GM21447 (cell line): ENCODE measurements at regions not wholly inside any gene's neighbourhood (a gene's known extent, or its start where the extent isn't known, plus 50 kb on each side); places are given as distances from the start of the nearest gene placed in this dataset.
"Not testable (repeated sequence)": the region's sequence is repeated elsewhere in the genome, so short reads cannot be mapped to it uniquely, and the experiment has no call there.

Experiments used
- ATAC-seq: cut with Tn5 transposase; IDR thresholded peaks from one replicate; pipeline ENCODE4 v1.9.1; 2021; ENCODE audit not compliant: unreplicated experiment

DNA sequence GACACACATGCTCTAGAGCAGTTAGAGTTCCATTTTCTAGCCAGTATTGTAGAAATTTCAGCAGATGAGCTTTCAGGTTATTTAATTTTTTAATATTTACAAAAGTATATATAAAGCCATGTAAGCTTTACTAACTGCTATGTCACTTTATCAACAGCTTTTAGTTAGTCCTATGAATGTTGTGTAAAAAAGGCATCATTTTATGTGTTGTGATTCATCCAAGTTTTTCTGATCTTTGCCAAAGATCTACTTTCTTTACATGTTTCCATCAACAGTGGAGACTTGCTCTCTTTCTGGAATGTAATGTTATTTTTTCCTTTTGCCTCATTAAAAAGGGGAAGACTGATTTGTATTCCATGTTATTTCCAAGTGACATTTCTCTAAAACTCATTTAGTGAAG, 125.2 kb upstream of the TFPI start:
- no peak for ATAC-seq

DNA sequence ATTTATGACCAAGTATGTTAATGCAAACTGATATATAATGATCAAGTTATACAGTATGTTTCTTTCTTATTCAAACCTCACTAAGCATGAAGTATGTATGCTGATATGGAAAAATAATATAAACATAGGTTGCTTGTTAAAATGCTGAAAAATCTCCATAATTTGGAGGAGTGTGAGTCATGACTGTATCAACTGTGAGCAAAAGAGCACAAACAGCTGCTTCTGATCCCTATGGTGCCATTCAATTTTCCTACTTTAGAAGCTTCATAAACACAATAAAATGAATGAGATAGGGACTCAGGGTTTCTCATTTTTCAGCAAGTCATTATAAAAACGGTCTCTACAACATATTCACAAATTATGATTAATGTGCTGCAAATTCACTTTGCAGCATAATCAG, 129.9 kb upstream of the TFPI start:
- no peak for ATAC-seq

DNA sequence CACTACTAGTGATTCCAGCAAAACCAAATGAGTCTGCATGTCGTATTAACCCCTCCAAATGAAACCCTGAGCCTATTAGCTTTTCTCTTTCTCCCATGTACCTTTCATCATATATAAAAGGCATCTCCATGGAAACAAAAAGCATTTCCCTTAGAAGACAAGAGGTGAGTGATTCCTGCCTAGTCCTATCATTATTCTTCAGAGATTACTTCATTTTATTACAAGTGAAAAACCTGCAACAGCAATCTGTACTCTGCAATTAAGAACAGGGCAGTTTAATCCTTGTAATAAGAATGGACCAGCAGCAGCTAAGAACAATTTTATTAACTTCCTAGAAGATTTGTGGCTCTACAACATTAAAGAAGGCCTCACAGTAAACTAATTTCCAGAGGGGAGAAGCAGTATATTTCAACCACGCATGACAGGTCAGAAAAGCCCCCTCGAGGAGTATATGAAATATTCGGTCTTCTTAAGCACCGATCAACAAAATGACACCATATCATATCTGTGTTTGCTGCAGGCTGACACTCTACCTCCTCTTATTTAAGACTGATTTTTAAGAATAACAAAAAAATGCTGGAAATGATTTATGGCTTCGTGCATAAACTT, 132.3 kb upstream of the TFPI start:
- no peak for ATAC-seq

DNA sequence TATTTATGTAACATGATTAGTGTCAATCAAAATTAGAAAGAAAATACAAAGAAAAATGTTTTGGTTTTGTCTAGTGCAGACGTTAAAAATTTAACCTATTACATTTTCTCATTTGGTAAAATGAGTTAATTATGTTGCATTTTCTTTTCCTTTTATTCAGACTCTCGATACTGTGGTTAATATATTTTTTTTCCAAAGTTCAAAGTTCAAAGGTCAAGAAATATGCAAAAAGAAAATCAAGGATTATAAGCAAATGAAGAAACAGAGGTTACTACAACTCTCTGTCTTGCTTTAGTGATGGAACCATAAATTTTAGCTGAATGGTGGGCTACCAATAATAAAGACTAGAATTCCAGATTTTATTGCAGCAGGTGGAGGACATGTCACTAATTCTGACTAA, 133.3 kb upstream of the TFPI start:
- no peak for ATAC-seq

DNA sequence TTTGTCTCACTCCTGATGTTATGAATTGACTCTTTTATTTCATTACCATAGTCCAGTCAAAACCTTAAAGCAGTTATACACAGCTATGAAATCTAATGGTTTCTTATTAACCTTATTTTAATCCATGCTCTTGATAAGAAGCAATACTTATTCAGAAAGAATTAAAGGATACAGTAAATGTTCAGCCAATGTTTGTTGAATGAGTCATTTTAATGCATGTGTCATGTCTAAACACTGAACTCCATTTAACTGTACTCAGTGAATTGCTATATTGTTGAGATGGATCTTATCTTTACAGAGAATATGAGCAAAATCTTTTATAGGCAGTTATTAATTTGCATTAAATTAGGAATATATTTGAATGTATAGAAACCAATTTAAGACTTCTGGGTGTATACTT, 135.1 kb upstream of the TFPI start:
- no peak for ATAC-seq

DNA sequence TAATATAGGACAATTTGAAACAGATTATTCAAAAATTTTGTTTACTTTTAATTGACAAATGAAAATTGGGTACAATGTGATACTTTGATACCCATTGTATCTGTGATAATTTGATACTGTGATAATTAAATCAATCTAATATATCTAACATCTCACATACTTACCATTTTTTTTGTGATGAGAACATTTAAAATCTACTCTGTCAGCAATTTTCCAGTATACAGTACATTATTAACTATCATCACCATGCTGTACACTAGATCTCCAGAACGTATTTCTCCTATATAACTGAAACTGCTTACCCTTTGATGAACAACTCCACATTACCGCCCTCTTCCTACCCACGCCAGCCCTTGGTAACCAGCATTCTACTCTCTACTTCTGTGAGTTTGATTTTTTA, 139.7 kb upstream of the TFPI start:
- ATAC-seq: no peak

DNA sequence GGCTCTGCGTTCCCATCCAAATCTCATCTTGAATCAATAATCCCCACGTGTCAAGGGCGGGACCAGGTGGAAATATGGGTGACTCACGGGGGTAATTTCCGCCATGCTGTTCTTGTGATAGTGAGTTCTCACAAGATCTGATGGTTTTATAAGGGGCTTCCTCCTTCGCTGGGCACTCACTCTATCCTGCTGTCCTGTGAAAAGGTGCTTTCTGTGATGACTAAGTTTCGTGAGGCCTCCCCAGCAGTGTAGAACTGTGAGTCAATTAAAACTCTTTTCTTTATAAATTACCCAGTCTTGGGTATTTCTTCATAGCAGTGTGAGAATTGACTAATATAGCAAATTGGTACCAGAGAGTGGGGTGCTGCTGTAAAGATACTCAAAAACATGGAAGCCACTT, 142.4 kb upstream of the TFPI start:
- ATAC-seq: not testable (repeated sequence)

DNA sequence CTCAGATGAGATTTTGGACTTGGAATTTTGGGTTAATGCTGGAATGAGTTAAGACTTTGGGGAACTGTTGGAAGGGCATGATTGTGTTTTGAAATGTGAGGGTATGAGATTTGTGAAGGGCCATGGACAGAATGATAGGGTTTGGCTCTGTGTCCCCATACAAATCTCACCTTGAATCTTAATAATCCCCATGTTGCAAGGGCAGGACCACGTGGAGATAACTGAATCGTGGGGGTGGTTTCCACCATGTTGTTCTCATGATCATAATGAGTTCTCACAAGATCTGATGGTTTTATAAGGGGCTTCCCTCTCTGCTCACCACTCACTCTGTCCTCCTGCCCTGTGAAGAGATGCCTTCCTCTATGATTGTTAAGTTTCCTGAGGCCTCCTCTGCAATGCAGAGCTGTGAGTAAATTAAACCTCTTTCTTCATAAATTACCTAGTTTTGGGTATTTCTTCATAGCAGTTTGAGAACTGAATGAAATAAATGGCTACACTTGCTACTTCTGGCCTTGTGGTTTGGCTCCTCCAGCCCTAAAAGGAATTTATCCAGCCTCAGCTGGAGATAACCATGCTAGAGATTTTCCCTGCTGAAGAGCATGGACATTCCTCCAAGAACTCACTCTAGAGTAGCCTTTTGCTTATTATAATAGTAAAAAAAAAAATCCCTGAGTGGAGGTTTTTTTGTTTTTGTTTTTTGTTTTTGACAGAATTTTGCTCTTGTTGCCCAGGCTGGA, 144.3 kb upstream of the TFPI start:
- no peak for ATAC-seq

DNA sequence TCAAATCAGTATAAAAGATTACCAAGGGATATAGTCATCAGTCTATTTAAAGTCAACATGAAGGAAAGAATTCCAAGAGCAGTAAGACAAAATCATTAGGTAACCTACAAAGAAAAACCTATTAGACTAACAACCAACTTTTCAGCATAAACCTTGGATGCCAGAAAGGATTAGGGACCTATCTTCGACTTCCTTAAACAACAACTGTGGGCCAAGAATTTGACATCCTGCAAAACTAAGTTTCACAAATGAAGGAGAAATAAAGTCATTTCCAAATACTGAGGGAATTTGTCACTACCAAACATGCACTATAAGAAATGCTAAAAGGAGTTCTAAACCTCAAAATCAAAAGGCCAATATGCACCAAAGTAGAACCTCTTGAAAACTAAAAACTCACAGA, 147.9 kb upstream of the TFPI start:
- no peak for ATAC-seq

DNA sequence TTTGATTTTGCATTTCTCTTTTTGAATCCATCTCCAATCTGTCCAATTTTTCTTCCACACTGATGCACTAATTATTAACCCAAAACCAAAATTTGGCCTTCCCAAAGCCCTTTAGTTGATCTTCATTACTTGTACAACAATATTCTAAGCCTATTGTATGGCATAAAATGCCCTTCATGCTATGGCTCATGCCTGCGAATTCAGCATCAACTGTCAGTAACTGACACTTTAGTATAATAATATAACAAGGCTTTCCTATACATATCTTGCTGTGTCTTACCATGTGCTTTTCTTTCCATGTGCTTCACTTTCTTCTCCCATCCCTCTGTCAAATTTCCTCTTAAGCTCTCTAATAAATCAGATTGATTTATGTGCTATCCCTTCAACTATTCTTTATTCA, 154.0 kb upstream of the TFPI start:
- no peak for ATAC-seq

DNA sequence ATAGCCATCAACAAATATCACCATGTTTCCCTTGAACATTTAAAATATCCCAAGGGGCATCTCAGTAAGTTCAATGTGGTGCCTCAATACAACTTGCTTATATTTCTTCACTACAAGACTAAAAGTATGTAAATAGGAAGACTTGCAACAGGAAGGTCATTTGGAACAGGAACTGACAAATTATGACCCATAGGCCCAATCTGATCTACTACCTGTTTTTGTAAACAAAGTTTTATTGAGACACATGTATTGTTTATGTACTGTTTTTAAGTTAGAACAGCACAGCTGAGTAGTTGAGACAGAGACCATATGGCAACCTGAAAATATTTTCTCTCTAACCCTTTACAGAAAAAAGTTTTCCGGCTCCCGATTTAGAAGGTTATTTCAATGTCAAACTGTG, 154.8 kb upstream of the TFPI start:
- ATAC-seq: no peak

DNA sequence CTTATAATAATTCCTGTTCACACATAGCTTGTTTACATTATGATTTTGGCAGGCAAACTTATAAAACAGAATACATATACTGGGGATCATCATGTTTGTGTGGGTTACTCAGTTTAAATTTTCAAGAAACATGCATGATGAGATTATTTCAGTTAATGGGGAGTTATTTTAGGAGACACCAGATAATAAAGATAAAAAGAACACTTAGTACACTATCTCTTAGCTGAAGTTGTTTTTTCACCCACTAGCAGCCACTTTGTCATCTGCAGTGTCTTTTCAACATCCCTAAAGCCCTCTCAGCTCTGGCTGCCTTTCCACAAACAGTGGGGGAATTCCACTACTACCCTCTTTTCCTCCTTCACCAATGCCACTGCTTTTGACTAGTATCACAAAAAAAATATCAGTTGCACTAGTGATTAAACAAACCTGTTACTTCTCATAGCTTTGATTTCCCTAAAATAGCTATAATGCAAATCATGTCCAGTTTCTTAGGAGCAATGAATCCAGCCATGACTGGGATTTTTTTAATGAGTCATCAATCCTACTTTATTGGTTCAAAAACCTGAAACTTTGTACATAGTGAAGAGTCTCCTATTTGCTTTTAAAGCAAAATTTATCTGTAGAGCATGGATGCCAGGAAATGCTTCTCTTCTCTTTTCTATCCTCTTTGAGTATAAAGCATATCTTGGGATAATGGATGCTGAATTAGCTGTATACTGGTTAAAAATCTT, 156.7 kb upstream of the TFPI start:
- no peak for ATAC-seq

DNA sequence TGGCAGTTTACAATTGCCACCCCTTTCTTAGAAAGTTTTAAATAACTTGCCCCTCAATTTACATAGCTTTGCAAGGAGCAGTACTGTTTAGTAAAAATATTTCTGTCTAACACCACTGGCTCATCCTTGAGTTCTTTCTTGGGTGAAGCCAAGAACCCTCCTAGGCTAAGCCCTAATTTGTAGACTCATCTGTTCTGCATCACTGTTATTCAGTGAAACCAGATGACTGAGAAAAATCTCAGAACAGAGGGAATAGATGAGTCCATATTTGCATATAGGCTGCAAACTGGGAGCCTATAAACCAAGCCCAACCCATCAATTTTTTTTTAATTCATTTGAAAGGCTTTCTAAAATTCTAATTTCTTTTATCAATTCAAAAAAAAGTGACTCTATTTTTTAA, 161.4 kb upstream of the TFPI start:
- ATAC-seq: no peak

DNA sequence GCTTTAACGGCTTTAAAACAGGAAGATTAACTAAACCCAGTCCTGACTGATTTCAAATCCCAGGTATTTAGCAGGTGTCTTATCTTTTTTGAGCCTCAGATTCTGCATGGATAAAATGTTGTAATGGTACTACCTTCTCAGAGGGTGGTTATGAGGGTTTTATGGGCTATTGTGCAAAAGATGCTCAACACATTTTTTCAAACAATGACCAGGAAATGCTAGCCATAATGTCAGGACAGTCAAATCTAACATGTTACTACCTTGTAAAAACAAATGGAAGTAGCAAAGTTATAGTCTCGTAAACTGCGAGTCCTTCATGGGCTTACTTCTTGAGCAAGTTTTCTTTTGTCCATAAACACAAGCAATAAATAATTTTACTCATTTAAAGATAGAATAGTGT, 162.1 kb upstream of the TFPI start:
- ATAC-seq: no peak

DNA sequence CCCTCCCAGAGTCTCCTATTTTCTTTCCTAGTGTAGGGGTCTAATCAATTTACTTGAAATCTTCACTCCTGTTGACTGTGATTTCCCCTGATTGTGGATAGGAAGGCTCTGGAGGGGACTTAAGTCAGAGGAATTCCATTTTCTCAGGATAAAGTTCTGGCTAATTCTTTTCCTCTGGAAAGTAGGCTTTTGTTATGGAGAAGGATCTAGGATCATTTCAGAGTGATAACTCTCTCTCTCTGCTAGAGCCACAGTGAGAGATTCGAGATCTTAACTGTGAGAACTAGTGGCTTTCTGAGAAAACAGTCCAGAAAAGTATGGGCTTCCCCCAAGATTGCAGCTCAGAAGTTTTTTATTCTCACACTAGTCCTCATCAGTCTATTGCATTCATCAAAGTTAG, 163.9 kb upstream of the TFPI start:
- no peak for ATAC-seq

DNA sequence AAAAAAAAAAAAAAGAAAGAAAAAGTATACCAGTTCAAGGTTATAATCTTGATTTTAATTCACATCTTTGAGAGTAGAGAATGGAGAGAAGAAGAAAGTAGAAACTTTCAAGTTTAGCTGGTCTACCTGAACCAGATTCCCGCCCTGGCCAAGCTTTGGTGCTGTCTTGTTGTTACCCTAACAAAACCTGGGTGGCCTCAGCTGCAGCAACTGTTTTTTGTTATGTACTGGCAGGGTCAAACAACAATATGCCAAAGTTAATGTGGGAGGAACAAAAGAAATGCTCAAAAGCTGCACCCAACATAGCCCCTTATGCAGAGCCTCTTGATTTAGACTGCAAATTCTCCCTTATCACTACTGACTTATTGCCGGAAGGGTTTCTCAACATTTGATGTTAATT, 165.3 kb upstream of the TFPI start:
- ATAC-seq: no peak

DNA sequence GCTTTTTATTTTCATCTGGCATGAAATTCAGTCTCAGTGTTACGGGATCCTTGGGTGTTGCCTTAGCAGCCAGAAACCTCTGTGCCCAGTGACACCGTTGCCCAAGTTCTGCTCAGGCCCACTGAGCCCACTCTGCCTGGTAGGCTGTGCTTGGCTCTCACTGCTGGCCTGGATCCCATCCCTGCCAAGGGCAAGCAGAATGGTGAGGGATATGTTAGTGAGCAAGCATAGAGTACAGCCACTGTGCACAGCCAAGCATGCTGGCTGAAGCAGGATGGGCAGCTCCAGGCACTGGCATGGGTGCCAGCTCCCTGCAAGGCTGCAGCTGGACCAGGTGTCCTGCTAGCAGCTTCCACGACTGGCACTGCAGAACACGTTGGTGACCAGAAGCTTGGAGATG, 194.7 kb upstream of the TFPI start:
- ATAC-seq: no peak

DNA sequence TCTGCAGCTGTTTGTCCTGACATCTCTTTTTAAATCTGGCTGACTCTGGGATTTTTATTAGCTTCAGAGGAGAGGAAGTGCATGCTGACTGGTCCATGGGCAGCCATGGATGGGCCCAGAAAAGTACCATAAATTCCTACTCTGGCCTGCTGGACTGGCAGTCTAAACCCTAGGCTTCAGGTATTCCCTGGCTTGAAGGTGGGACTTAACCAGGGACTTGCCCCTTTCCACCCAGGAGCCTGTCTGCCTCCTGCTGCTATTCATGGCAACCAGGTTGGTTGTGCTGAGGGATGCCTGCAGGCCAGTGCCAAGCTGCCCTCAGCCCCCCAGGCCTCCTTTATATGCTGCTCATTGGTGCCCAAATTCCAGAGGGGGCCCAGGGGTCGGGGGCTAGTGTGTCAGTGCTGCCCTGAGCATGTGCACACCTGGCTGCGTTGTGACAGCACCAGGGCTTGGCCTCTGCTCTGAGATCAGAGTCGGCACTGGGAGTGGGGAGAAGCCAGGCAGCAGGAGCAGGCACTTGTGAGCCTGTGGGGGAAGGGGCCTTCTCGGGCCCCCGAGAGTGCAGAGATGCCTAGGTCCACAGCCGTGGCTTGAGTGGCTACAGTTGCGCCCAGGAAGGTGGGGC, 195.7 kb upstream of the TFPI start:
- ATAC-seq: no peak

DNA sequence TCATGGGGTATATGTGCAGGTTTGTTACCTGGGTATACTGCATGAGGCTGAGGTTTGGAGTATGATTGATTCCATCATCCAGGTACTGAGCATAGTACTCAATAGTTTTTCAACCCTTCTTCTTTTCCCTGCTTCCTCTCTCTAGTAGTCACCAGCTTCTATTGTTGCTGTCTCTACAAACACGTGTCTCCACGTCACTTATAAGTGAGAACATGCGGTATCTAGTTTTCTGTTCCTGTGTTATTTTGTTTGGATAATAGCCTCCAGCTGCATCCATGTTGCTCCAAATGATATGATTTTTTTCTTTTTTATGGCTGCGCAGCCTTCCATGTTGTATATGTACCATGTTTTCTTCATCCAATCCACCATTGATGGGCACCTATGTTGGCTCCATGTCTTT, 214.8 kb upstream of the TFPI start:
- ATAC-seq: no peak

DNA sequence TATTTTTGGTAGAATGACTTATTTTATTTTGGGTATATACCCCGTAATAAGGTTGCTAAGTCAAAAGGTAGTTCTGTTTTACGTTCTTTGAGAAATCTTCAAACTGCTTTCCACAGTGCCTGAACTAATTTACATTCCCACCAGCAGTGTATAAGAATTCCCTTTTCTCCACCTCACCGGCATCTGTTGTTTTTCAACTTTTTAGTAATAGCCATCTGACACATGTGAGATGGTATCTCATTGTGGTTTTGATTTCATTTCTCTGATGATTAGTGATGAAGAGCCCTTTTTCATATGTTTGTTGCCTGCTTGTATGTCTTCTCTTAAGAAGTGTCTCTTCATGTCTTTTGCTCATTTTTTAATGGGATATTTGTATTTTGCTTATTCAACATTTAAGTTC, 215.2 kb upstream of the TFPI start:
- ATAC-seq: no peak

DNA sequence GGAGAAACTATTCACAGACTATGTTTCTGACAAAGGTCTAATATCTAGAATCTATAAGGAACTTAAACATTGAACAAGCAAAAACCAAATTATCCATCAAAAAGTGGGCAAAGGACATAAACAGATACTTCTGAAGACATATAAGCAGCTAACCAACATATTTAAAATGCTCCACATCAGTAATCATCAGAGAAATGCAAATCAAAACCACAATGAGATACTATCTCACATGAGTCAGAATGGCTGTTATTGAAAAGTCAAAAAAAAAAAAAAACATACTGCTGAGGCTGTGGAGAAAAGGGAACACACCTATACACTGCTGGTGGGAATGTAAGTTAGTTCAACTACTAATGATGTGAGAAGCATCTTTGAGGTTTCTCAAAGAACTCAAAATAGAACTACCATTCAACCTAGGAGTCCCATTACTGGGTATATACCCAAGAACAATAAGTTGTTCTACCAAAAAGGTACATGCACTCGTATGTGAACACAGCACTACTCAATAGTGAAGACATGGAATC, 220.4 kb upstream of the TFPI start:
- ATAC-seq: no peak

DNA sequence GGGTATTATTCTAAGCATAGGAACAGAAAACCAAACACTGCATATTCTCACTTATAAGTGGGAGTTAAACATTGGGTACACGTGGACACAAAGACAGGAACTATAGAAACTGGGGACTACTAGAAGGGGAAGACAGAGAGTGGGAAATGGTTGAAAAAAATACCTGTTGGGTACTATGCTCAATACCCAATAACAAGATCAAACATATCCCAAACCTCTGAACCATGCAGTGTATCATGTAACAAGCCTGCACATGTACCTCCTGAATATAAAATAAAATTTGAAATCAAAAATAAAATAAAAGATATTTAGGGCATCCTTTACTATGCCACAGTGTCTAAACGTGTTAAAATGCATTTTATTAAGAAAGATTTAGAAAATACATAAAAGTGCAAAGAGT, 221.0 kb upstream of the TFPI start:
- ATAC-seq: no peak
